Activated CD8-positive, alpha-beta memory T cell treated with anti-CD3 and anti-CD28 coated beads, Interleukin-2, amount 50 U/mL, for 1 hour (primary cell): ENCODE measurements at regions not wholly inside any gene's neighbourhood (a gene's known extent, or its start where the extent isn't known, plus 50 kb on each side); places are given as distances from the start of the nearest gene placed in this dataset.
"Not testable (repeated sequence)": the region's sequence is repeated elsewhere in the genome, so short reads cannot be mapped to it uniquely, and the experiment has no call there.

ENCODE experiments used
- DNase-seq: peaks from one replicate; pipeline ENCODE4 v3.0.0-alpha.2; 2020; ENCODE audit errors: extremely low read depth

GRCh38 chr5:8714198-8714597 lies 831.7 kb downstream of the SEMA5A start:
- DNase-seq, result no peak

- no peak for DNase-seq
These were observed 831.0 kb downstream of the SEMA5A start for GRCh38 chr5:8714861-8715260.

GRCh38 chr5:8719796-8720195 lies 826.1 kb downstream of the SEMA5A start:
- no peak for DNase-seq

- DNase-seq, result no peak
These were observed 825.4 kb downstream of the SEMA5A start for GRCh38 chr5:8720506-8720905.

GRCh38 chr5:8721536-8721935 lies 824.3 kb downstream of the SEMA5A start:
- no peak for DNase-seq

- DNase-seq, result no peak
These were observed 819.4 kb downstream of the SEMA5A start for GRCh38 chr5:8726383-8727036.

GRCh38 chr5:8727396-8727795 lies 818.5 kb downstream of the SEMA5A start:
- no peak for DNase-seq

GRCh38 chr5:8729437-8729836 lies 816.4 kb downstream of the SEMA5A start:
- no peak for DNase-seq

- DNase-seq, result no peak
These were observed 815.7 kb downstream of the SEMA5A start for GRCh38 chr5:8730194-8730593.

- not testable (repeated sequence) for DNase-seq
These were observed 814.8 kb downstream of the SEMA5A start for GRCh38 chr5:8731110-8731509.

- DNase-seq, result no peak
These were observed 805.3 kb downstream of the SEMA5A start for GRCh38 chr5:8740595-8740994.

GRCh38 chr5:8749556-8749955 lies 796.3 kb downstream of the SEMA5A start:
- no peak for DNase-seq

- no peak for DNase-seq
These were observed 795.8 kb downstream of the SEMA5A start for GRCh38 chr5:8750100-8750499.

GRCh38 chr5:8751971-8752370 lies 793.9 kb downstream of the SEMA5A start:
- DNase-seq, result no peak

GRCh38 chr5:8752595-8752994 lies 793.3 kb downstream of the SEMA5A start:
- DNase-seq, result no peak

- DNase-seq, result no peak
These were observed 789.3 kb downstream of the SEMA5A start for GRCh38 chr5:8756498-8757084.

- no peak for DNase-seq
These were observed 780.0 kb downstream of the SEMA5A start for GRCh38 chr5:8765886-8766285.

GRCh38 chr5:8766448-8766847 lies 779.4 kb downstream of the SEMA5A start:
- DNase-seq, result no peak

GRCh38 chr5:8767111-8767510 lies 778.8 kb downstream of the SEMA5A start:
- no peak for DNase-seq

- no peak for DNase-seq
These were observed 778.1 kb downstream of the SEMA5A start for GRCh38 chr5:8767746-8768145.

GRCh38 chr5:8769631-8770030 lies 776.2 kb downstream of the SEMA5A start:
- DNase-seq, result no peak

- DNase-seq, result no peak
These were observed 775.4 kb downstream of the SEMA5A start for GRCh38 chr5:8770431-8770830.

GRCh38 chr5:8773046-8773615 lies 772.7 kb downstream of the SEMA5A start:
- DNase-seq, result no peak

GRCh38 chr5:8784692-8785091 lies 761.2 kb downstream of the SEMA5A start:
- no peak for DNase-seq
